T-cell (primary cell): ENCODE measurements at regions not wholly inside any gene's neighbourhood (a gene's known extent, or its start where the extent isn't known, plus 50 kb on each side); places are given as distances from the start of the nearest gene placed in this dataset.
A peak's percentile ranks its signal among the peaks of the same experiment; 100 is the strongest.

ENCODE experiments used
- ATAC-seq, 4 experiments: fragments of 200-7000 bp in 3 of 4; fragments of 150-1000 bp in 1 of 4; cut with Tn5 transposase; replicated peaks in 1 of 4; 1 replicate in 3 of 4; 2 replicates in 1 of 4; pipeline ENCODE4 v1.10.0; 2021; ENCODE audit warnings: moderate library complexity in 3 of 4, mild to moderate bottlenecking in 2 of 4, moderate number of reproducible peaks in 1 of 4
- CTCF ChIA-PET, 2 donors: fragments of 300-600 bp; sonication (Branson Sonifier 250); formaldehyde crosslinking; loops; one replicate each; lab custom pipeline; 2022; ENCODE audit warnings: antibody characterized with exemption in 2 of 2; lab: Charles Lee
- POLR2A ChIA-PET, 2 donors: fragments of 300-600 bp; sonication (Branson Sonifier 250); formaldehyde crosslinking; loops; one replicate each; lab custom pipeline; 2022; ENCODE audit warnings: antibody characterized with exemption in 2 of 2; lab: Charles Lee
- DNase-seq, 35 experiments: peaks; one replicate each; pipeline versions ENCODE4 v3.0.0 to v3.0.0-alpha.2; 2013 to 2023
- H3K27ac ChIP-seq: one replicate; pipeline ENCODE4 v1.5.1; 2013; ENCODE audit warnings: low read length
- H3K27me3 ChIP-seq, 2 experiments: replicated peaks in 1 of 2; 1 replicate in 1 of 2; 2 replicates in 1 of 2; pipeline versions ENCODE4 v1.6.1 to v1.7.0; 2013; ENCODE audit warnings: low read length in 1 of 2, mixed read lengths in 1 of 2; ENCODE audit not compliant: control insufficient read depth in 2 of 2, insufficient read depth in 2 of 2; ENCODE audit errors: extremely low read depth in 1 of 2
- H3K36me3 ChIP-seq, 2 donors: 1 replicate in 1 of 2; 2 replicates in 1 of 2; pipeline versions ENCODE4 v1.6.1 to v1.7.0; 2013; ENCODE audit warnings: low read length in 1 of 2; ENCODE audit not compliant: control insufficient read depth in 2 of 2, insufficient read depth in 1 of 2; ENCODE audit errors: extremely low read depth in 1 of 2
- H3K4me1 ChIP-seq, 2 experiments: 1 replicate in 1 of 2; 2 replicates in 1 of 2; pipeline versions ENCODE4 v1.6.1 to v1.7.0; 2013; ENCODE audit warnings: low read length in 2 of 2, mixed read lengths in 1 of 2; ENCODE audit not compliant: insufficient read depth in 2 of 2, control insufficient read depth in 1 of 2; ENCODE audit errors: extremely low read depth in 1 of 2
- H3K4me3 ChIP-seq, 2 donors: 1 replicate in 1 of 2; 2 replicates in 1 of 2; pipeline versions ENCODE4 v1.5.1 to v1.7.0; 2013; ENCODE audit warnings: mild to moderate bottlenecking in 2 of 2, low read length in 1 of 2, moderate library complexity in 1 of 2; ENCODE audit not compliant: control insufficient read depth in 1 of 2; ENCODE audit errors: extremely low read depth in 1 of 2
- H3K9me3 ChIP-seq: 2 replicates; pipeline ENCODE4 v1.7.0; 2013
- H3K27ac Mint-ChIP-seq, 2 donors: one replicate each; pipeline ENCODE4 v1.8.0; 2020 to 2021; ENCODE audit warnings: mild to moderate bottlenecking in 2 of 2, mixed read lengths in 2 of 2
- H3K27me3 Mint-ChIP-seq, 2 donors: one replicate each; pipeline ENCODE4 v1.8.0; 2021 to 2022; ENCODE audit warnings: mixed read lengths in 2 of 2
- H3K36me3 Mint-ChIP-seq: one replicate; pipeline ENCODE4 v1.8.0; 2021; ENCODE audit warnings: mixed read lengths
- H3K4me1 Mint-ChIP-seq, 3 donors: one replicate each; pipeline ENCODE4 v1.8.0; 2020 to 2022; ENCODE audit warnings: mixed read lengths in 3 of 3, mild to moderate bottlenecking in 1 of 3
- H3K4me3 Mint-ChIP-seq, 3 donors: one replicate each; pipeline ENCODE4 v1.8.0; 2020 to 2022; ENCODE audit warnings: mild to moderate bottlenecking in 3 of 3, mixed read lengths in 3 of 3, moderate library complexity in 3 of 3
- H3K9me3 Mint-ChIP-seq, 3 donors: one replicate each; pipeline ENCODE4 v1.8.0; 2020 to 2022; ENCODE audit warnings: mixed read lengths in 3 of 3
- WGBS: methylation state at CpG from one replicate; pipeline ENCODE4 v1.1.5; 2013; ENCODE audit warnings: missing lambda C conversion rate; ENCODE audit not compliant: insufficient coverage; 5-methylcytosine and 5-hydroxymethylcytosine counted together

DNA sequence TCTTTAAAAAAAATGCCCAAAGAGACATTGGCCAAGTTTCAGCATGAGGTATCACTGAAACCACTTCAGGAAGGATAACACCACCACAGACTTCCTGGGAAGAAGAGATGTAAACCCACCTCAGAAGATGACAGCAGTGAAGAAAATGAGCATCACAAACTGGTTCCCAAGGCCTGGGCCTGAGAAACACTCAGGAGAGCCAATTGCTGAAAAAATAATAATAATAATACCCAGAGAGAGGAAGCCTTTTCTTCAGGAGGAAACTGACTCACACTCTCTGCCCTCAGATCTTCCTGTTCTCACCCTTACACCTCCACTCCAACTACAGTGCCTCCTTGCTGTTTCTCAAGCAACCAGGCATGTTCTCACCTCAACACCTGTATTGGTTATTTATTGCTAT lies 68.1 kb upstream of the MAFB start:
- H3K4me3 ChIP-seq, result no peak overlapping the region
- Mint-ChIP-seq H3K27ac (peak overlapping the region; percentile 44 to 81), H3K36me3 (no peaks in the 10 kb centered on the region), H3K27me3 (peaks cover 0 to 6% of the 10 kb centered on the region in 2 donors), H3K9me3 (no peaks in the 10 kb centered on the region), H3K4me1 (peaks cover 29 to 37% (median 31%) of the 10 kb centered on the region in 3 donors), H3K4me3 (peak overlapping the region in 1 of 3 donors; percentile 13)
- H3K27ac ChIP-seq, result peak overlapping the region; percentile 36
- DNase-seq (peak in 2 of 35 experiments; percentile 0 to 45), ATAC-seq (peak in 3 of 4 experiments; percentile 27 to 77 (median 42))
- peaks cover 3 to 33% of the 10 kb centered on the region in 2 experiments for H3K4me1 ChIP-seq
- H3K9me3 ChIP-seq, result no peaks in the 10 kb centered on the region
- ChIA-PET POLR2A (no interaction called here), CTCF (no interaction called here)
- H3K27me3 ChIP-seq, result peaks cover 0 to 3% of the 10 kb centered on the region in 2 experiments
- H3K36me3 ChIP-seq, result no peaks in the 10 kb centered on the region

DNA sequence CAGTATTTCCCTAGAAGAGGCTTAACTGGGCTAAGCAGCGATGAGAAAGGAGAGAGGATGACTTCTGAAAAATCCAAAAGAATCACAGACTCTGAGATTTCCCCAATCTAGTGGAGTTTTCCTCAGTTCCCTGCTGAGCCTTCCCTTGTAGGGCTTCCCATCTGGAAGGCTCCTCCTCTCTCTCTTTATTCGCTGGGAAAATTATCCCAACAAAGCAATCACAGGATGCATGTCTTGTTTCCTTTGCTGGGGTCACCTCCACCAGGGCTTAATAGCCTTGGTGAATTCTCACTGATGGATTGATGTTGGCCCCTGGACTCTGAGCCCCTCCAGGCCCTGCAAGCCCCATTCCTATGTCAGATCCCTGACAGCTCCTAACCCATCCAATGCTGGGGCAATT lies 69.8 kb upstream of the MAFB start:
- DNase-seq (no peak), ATAC-seq (no peak)
- Mint-ChIP-seq H3K27ac (no peak overlapping the region), H3K4me3 (no peak overlapping the region), H3K36me3 (no peaks in the 10 kb centered on the region), H3K4me1 (peaks cover 23 to 34% (median 28%) of the 10 kb centered on the region in 3 donors), H3K9me3 (no peaks in the 10 kb centered on the region), H3K27me3 (no peaks in the 10 kb centered on the region)
- POLR2A ChIA-PET, result no interaction called here
- H3K4me1 ChIP-seq, result peaks cover 3 to 33% of the 10 kb centered on the region in 2 experiments
- H3K36me3 ChIP-seq, result no peaks in the 10 kb centered on the region
- H3K27me3 ChIP-seq, result peaks cover 0 to 4% of the 10 kb centered on the region in 2 experiments
- WGBS, result no CpG with 5 or more reads among the region's 2 CpGs
- CTCF ChIA-PET, result no interaction called here
- H3K4me3 ChIP-seq, result no peak overlapping the region
- no peaks in the 10 kb centered on the region for H3K9me3 ChIP-seq
- H3K27ac ChIP-seq, result no peak overlapping the region

DNA sequence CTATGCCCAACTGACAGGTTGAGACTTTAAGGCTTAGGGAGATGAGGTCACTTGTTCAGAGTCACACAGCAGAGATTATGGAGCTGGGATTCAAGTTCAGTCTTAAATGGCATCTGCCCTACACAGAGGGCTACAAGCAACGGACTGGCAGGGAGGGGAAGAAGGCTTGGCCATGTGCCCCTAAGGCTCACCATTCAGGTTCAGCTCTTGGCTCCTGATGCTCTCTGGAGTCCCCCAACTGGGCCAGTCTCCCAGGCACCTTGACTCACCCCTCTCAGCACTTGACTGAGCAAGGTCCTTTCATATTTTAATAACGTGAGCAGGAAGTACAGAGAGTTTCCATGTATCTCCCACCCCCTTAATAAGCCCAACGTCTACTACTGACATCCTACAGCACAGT lies 71.4 kb upstream of the MAFB start:
- WGBS, result 80% methylated on average over 1 of the region's 3 CpGs
- CTCF ChIA-PET, result no interaction called here

DNA sequence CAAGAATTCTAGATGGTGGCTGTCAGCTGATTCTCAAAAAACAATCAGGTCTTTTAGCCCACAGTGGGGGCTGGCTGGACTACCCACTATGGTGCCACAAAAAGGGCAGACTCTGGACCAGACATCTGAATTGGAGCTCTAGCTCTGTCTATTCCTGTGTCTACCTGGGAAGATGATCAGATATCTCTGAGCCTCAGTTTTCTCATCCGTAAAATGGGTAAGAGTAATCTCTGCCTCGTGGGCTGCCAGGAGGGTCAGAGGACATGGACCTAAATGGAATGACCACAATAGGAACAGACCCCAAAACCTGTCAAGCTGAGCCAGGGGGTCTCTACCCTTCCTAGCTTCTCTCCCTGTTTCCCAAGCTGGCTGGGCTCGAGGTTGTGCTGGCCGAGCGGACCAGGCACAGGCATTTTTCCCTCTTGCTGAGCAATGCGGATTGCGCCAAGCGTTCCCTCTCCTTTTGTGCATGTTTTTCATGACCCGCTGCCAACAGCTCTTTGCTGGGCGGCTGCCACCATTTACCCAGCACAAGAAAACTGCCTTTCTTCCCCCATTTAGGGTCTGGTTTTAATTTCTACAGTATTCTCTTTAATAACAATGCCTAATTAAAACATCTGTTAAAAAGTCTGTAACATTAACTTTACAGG lies 74.7 kb upstream of the MAFB start:
- DNase-seq, result no peak
- 90% methylated on average over 7 of the region's 10 CpGs for WGBS
- ChIA-PET POLR2A (interaction anchor here in 1 of 2 donors (0.9 kb wide), 1 partner anchor 63 kb away, joined by 3 read pairs; no protein-coding TSS in a partner anchor), CTCF (no interaction called here)
- Histone ChIP-seq H3K27ac (no peak overlapping the region), H3K27me3 (peaks cover 0 to 19% of the 10 kb centered on the region in 2 experiments), H3K4me1 (peaks cover 0 to 11% of the 10 kb centered on the region in 2 experiments), H3K9me3 (no peaks in the 10 kb centered on the region), H3K4me3 (no peak overlapping the region), H3K36me3 (no peaks in the 10 kb centered on the region)
- no peak for ATAC-seq
- Mint-ChIP-seq H3K27ac (no peak overlapping the region), H3K36me3 (no peaks in the 10 kb centered on the region), H3K9me3 (no peaks in the 10 kb centered on the region), H3K4me3 (no peak overlapping the region), H3K4me1 (peaks cover 0 to 4% (median 3%) of the 10 kb centered on the region in 3 donors), H3K27me3 (peaks cover 5 to 8% of the 10 kb centered on the region in 2 donors)

More for the DNA sequence above, 71.4 kb upstream of the MAFB start:
- H3K4me3 Mint-ChIP-seq, result no peak overlapping the region
- peaks cover 2 to 5% of the 10 kb centered on the region in 2 donors for H3K27me3 Mint-ChIP-seq
- ATAC-seq, result no peak
- H3K36me3 Mint-ChIP-seq, result no peaks in the 10 kb centered on the region
- peaks cover 23 to 33% (median 28%) of the 10 kb centered on the region in 3 donors for H3K4me1 Mint-ChIP-seq
- H3K4me1 ChIP-seq, result peaks cover 3 to 33% of the 10 kb centered on the region in 2 experiments
- no peak overlapping the region for H3K27ac Mint-ChIP-seq
- peaks cover 0 to 6% of the 10 kb centered on the region in 2 experiments for H3K27me3 ChIP-seq
- H3K27ac ChIP-seq, result no peak overlapping the region
- POLR2A ChIA-PET, result no interaction called here
- H3K9me3 ChIP-seq, result no peaks in the 10 kb centered on the region
- H3K9me3 Mint-ChIP-seq, result no peaks in the 10 kb centered on the region
- no peak for DNase-seq
- no peaks in the 10 kb centered on the region for H3K36me3 ChIP-seq
- no peak overlapping the region for H3K4me3 ChIP-seq

GRCh38 chr20:40765814-40766480 lies 76.9 kb upstream of the MAFB start:
- H3K27me3 Mint-ChIP-seq, result peaks cover 14 to 17% of the 10 kb centered on the region in 2 donors
- no CpG with 5 or more reads among the region's 4 CpGs for WGBS
- ChIA-PET POLR2A (no interaction called here), CTCF (no interaction called here)
- no peaks in the 10 kb centered on the region for H3K36me3 Mint-ChIP-seq
- no peaks in the 10 kb centered on the region for H3K9me3 Mint-ChIP-seq
- H3K36me3 ChIP-seq, result no peaks in the 10 kb centered on the region
- H3K4me1 Mint-ChIP-seq, result no peaks in the 10 kb centered on the region
- H3K9me3 ChIP-seq, result no peaks in the 10 kb centered on the region
- peaks cover 0 to 21% of the 10 kb centered on the region in 2 experiments for H3K27me3 ChIP-seq
- no peak overlapping the region for H3K4me3 ChIP-seq
- DNase-seq (no peak), ATAC-seq (no peak)
- H3K27ac Mint-ChIP-seq, result no peak overlapping the region
- no peak overlapping the region for H3K4me3 Mint-ChIP-seq
- no peak overlapping the region for H3K27ac ChIP-seq
- no peaks in the 10 kb centered on the region for H3K4me1 ChIP-seq

DNA sequence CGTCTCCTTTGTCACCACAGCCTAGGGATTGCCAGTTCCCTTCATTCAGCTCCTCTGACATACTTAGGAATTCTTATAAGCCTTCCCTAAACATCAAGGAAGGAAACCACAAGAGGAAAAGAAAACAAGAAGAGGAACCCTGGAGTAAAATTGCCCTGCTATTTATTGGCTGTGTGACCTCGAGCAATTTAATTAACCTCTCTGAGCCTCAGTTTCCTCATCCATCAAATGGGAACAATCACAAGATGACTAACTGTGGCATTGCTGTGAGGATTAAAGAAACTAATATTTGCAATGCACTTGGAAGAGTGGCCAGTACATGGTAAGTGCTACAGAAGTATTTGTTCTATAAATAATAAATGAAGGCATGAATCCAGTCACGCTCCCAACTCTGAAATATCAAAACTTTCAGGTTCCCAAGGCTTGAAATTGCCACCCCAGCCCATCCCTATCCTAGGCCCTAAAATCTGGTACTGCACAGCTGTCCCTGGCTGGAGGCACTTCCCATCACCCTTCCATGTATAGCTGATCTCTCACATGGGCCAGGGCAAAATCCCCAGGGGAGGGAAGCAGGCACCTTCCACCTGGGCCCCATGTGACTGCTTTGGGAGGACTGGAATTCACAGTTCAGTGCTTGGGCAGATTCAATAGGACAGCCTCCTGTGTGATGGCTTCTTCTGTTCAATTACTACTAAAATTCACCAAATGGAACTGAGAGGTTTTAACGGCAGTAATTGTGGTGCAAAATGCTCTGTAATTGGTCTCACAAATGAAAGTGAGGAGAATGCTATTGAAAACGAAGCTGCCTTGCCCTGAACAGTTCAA lies 78.0 kb upstream of the MAFB start:
- Mint-ChIP-seq H3K27ac (no peak overlapping the region), H3K9me3 (no peaks in the 10 kb centered on the region), H3K27me3 (peaks cover 14 to 17% of the 10 kb centered on the region in 2 donors), H3K36me3 (no peaks in the 10 kb centered on the region), H3K4me1 (no peaks in the 10 kb centered on the region), H3K4me3 (no peak overlapping the region)
- CTCF ChIA-PET, result no interaction called here
- no peaks in the 10 kb centered on the region for H3K4me1 ChIP-seq
- WGBS, result 64% methylated on average over 2 of the region's 5 CpGs
- no peak overlapping the region for H3K4me3 ChIP-seq
- no peaks in the 10 kb centered on the region for H3K36me3 ChIP-seq
- H3K9me3 ChIP-seq, result no peaks in the 10 kb centered on the region
- POLR2A ChIA-PET, result no interaction called here
- H3K27ac ChIP-seq, result no peak overlapping the region
- no peak for DNase-seq
- peaks cover 0 to 23% of the 10 kb centered on the region in 2 experiments for H3K27me3 ChIP-seq
- no peak for ATAC-seq
